Neural progenitor cell (in vitro differentiated cells): ENCODE measurements at regions not wholly inside any gene's neighbourhood (a gene's known extent, or its start where the extent isn't known, plus 50 kb on each side); places are given as distances from the start of the nearest gene placed in this dataset.
"Not testable (repeated sequence)": the region's sequence is repeated elsewhere in the genome, so short reads cannot be mapped to it uniquely, and the experiment has no call there.

ENCODE experiments used
- DNase-seq: peaks from one replicate; pipeline ENCODE4 v3.0.0-alpha.2; 2016; ENCODE audit warnings: low spot score
- H2AFZ ChIP-seq: fragments of 200-600 bp; sonication (generic); replicated peaks from 2 replicates; pipeline ENCODE4 v1.6.1; 2016; ENCODE audit warnings: antibody characterized with exemption
- H3F3A ChIP-seq: fragments of 200-600 bp; sonication (generic); 2 replicates; pipeline ENCODE4 v1.6.1; 2016; ENCODE audit warnings: antibody characterized with exemption, low read depth
- H3K27ac ChIP-seq: fragments of 200-600 bp; sonication (generic); 2 replicates; pipeline ENCODE4 v1.5.1; 2016; ENCODE audit warnings: mild to moderate bottlenecking
- H3K27me3 ChIP-seq: fragments of 200-600 bp; sonication (generic); 2 replicates; pipeline ENCODE4 v1.6.1; 2016; ENCODE audit warnings: mild to moderate bottlenecking, moderate library complexity
- H3K36me3 ChIP-seq: fragments of 200-600 bp; sonication (generic); 2 replicates; pipeline ENCODE4 v1.5.1; 2016
- H3K4me1 ChIP-seq: fragments of 200-600 bp; sonication (generic); 2 replicates; pipeline ENCODE4 v1.6.1; 2016; ENCODE audit warnings: mixed run types
- H3K4me2 ChIP-seq: fragments of 200-600 bp; sonication (generic); 2 replicates; pipeline ENCODE4 v1.6.1; 2016
- H3K4me3 ChIP-seq: fragments of 200-600 bp; sonication (generic); 2 replicates; pipeline ENCODE4 v1.5.1; 2016
- H3K79me2 ChIP-seq: fragments of 200-600 bp; sonication (generic); 2 replicates; pipeline ENCODE4 v1.6.1; 2016; ENCODE audit warnings: low read depth
- H3K9ac ChIP-seq: fragments of 200-600 bp; sonication (generic); 2 replicates; pipeline ENCODE4 v1.6.1; 2016
- H3K9me3 ChIP-seq: fragments of 200-600 bp; sonication (generic); 2 replicates; pipeline ENCODE4 v1.5.1; 2016; ENCODE audit warnings: low read depth
- H4K20me1 ChIP-seq: fragments of 200-600 bp; sonication (generic); 2 replicates; pipeline ENCODE4 v1.6.1; 2016; ENCODE audit warnings: low read depth
- H3K27ac Mint-ChIP-seq: 3 replicates; pipeline ENCODE4 v1.8.0; 2021; ENCODE audit warnings: mixed read lengths
- H3K27me3 Mint-ChIP-seq: 2 replicates; pipeline ENCODE4 v1.8.0; 2022; ENCODE audit warnings: low read depth, mild to moderate bottlenecking, inconsistent platforms, moderate library complexity, mixed read lengths; ENCODE audit not compliant: insufficient read depth
- H3K36me3 Mint-ChIP-seq: 3 replicates; pipeline ENCODE4 v1.8.0; 2021; ENCODE audit warnings: mixed read lengths
- H3K4me1 Mint-ChIP-seq: 3 replicates; pipeline ENCODE4 v1.8.0; 2021; ENCODE audit warnings: mixed read lengths
- H3K4me3 Mint-ChIP-seq: 3 replicates; pipeline ENCODE4 v1.8.0; 2021; ENCODE audit warnings: mild to moderate bottlenecking, moderate library complexity, mixed read lengths
- H3K9me3 Mint-ChIP-seq: 3 replicates; pipeline ENCODE4 v1.8.0; 2020; ENCODE audit warnings: mixed read lengths
- CTCF ChIP-seq: fragments of 200-600 bp; sonication (generic); IDR thresholded peaks from 2 replicates; pipeline ENCODE4 v1.5.1; 2017; ENCODE audit warnings: antibody characterized with exemption, mild to moderate bottlenecking
- EZH2 ChIP-seq: fragments of 200-600 bp; sonication (generic); IDR thresholded peaks from 2 replicates; pipeline ENCODE4 v1.6.1; 2017; ENCODE audit warnings: antibody characterized with exemption, mild to moderate bottlenecking, moderate library complexity
- EZH2phosphoT487 ChIP-seq: fragments of 200-600 bp; sonication (generic); IDR thresholded peaks from 2 replicates; pipeline ENCODE4 v1.6.1; 2017; ENCODE audit warnings: antibody characterized with exemption

- H3K4me3 Mint-ChIP-seq, H2AFZ ChIP-seq, H3K9ac ChIP-seq, H3K4me1 ChIP-seq, H3K4me3 ChIP-seq, H3K27ac ChIP-seq, H4K20me1 ChIP-seq, H3K27ac Mint-ChIP-seq, H3K27me3 Mint-ChIP-seq, H3K36me3 Mint-ChIP-seq, H3F3A ChIP-seq, H3K9me3 ChIP-seq, H3K27me3 ChIP-seq, H3K9me3 Mint-ChIP-seq, H3K4me2 ChIP-seq, H3K79me2 ChIP-seq, H3K36me3 ChIP-seq, DNase-seq: not testable (repeated sequence)
- H3K4me1 Mint-ChIP-seq, result peaks cover 13% of the 10 kb centered on the region
These were observed 77.2 kb upstream of the CCZ1B start for GRCh38 chr7:6903289-6903688.

GRCh38 chr7:6903792-6904191 is 77.7 kb upstream of the CCZ1B start:
- not testable (repeated sequence) for H3K4me3 ChIP-seq, H3K79me2 ChIP-seq, H3K9ac ChIP-seq, H3K27me3 ChIP-seq, DNase-seq, H3K9me3 ChIP-seq, H4K20me1 ChIP-seq, H3K27me3 Mint-ChIP-seq, H3K36me3 ChIP-seq, H3F3A ChIP-seq, H3K36me3 Mint-ChIP-seq, H3K4me1 ChIP-seq, H3K27ac ChIP-seq, H3K4me2 ChIP-seq, H3K9me3 Mint-ChIP-seq, H2AFZ ChIP-seq
- Mint-ChIP-seq H3K27ac (peak overlapping the region; percentile 18), H3K4me3 (peak overlapping the region; percentile 15), H3K4me1 (peaks cover 13% of the 10 kb centered on the region)

GRCh38 chr7:6917258-6917657 is 91.2 kb upstream of the CCZ1B start:
- Histone ChIP-seq H3K27me3 (no peaks in the 10 kb centered on the region), H3K79me2 (no peaks in the 10 kb centered on the region), H2AFZ (no peak overlapping the region), H3K9ac (no peak overlapping the region), H3K9me3 (no peaks in the 10 kb centered on the region), H3F3A (no peaks in the 10 kb centered on the region), H3K36me3 (no peaks in the 10 kb centered on the region), H3K4me2 (no peak overlapping the region), H3K27ac (no peak overlapping the region), H3K4me1 (no peaks in the 10 kb centered on the region), H3K4me3 (no peak overlapping the region), H4K20me1 (no peaks in the 10 kb centered on the region)
- no peak overlapping the region for H3K4me3 Mint-ChIP-seq
- no peak overlapping the region for H3K27ac Mint-ChIP-seq
- peaks cover 2% of the 10 kb centered on the region for H3K27me3 Mint-ChIP-seq
- no peaks in the 10 kb centered on the region for H3K9me3 Mint-ChIP-seq
- no peaks in the 10 kb centered on the region for H3K36me3 Mint-ChIP-seq
- no peaks in the 10 kb centered on the region for H3K4me1 Mint-ChIP-seq
- DNase-seq, result no peak
- TF ChIP-seq EZH2 (no peak), EZH2phosphoT487 (no peak), CTCF (no peak)

- H3K36me3 ChIP-seq, H3K4me3 Mint-ChIP-seq, H3K4me3 ChIP-seq, H3K9me3 Mint-ChIP-seq, H3K27me3 Mint-ChIP-seq, H3K27ac ChIP-seq, H3K36me3 Mint-ChIP-seq, H3K27ac Mint-ChIP-seq, H3K4me2 ChIP-seq, H3K4me1 ChIP-seq, H3K4me1 Mint-ChIP-seq, H3K9ac ChIP-seq, H2AFZ ChIP-seq, H4K20me1 ChIP-seq, H3K79me2 ChIP-seq, H3F3A ChIP-seq, H3K9me3 ChIP-seq, H3K27me3 ChIP-seq, DNase-seq: not testable (repeated sequence)
These were observed 93.1 kb upstream of the CCZ1B start for GRCh38 chr7:6919169-6919568.

- H3K79me2 ChIP-seq, H3K4me3 Mint-ChIP-seq, H3K4me1 ChIP-seq, H3K9me3 ChIP-seq, H3K9me3 Mint-ChIP-seq, H3K4me3 ChIP-seq, H3K27me3 ChIP-seq, H3F3A ChIP-seq, H3K27ac Mint-ChIP-seq, DNase-seq, H2AFZ ChIP-seq, H3K27ac ChIP-seq, H4K20me1 ChIP-seq, H3K36me3 ChIP-seq, H3K4me2 ChIP-seq, H3K36me3 Mint-ChIP-seq, H3K27me3 Mint-ChIP-seq, H3K9ac ChIP-seq, H3K4me1 Mint-ChIP-seq: not testable (repeated sequence)
These were observed 98.4 kb upstream of the CCZ1B start for GRCh38 chr7:6924523-6924922.

- H3K4me1 Mint-ChIP-seq, H3K4me3 ChIP-seq, H4K20me1 ChIP-seq, H3F3A ChIP-seq, DNase-seq, H3K27ac Mint-ChIP-seq, H3K4me3 Mint-ChIP-seq, H3K27me3 ChIP-seq, H3K9me3 ChIP-seq, H3K4me1 ChIP-seq, H3K9me3 Mint-ChIP-seq, H3K79me2 ChIP-seq, H2AFZ ChIP-seq, H3K36me3 Mint-ChIP-seq, H3K27ac ChIP-seq, H3K27me3 Mint-ChIP-seq, H3K36me3 ChIP-seq, H3K4me2 ChIP-seq, H3K9ac ChIP-seq: not testable (repeated sequence)
These were observed 100.4 kb upstream of the CCZ1B start for GRCh38 chr7:6926193-6927174.

GRCh38 chr7:6927643-6928042 is 101.6 kb upstream of the CCZ1B start:
- not testable (repeated sequence) for H3F3A ChIP-seq, H3K4me3 Mint-ChIP-seq, H3K27me3 Mint-ChIP-seq, H3K27ac Mint-ChIP-seq, H3K27me3 ChIP-seq, H3K36me3 Mint-ChIP-seq, H3K27ac ChIP-seq, H3K36me3 ChIP-seq, DNase-seq, H4K20me1 ChIP-seq, H3K9me3 Mint-ChIP-seq, H3K4me1 Mint-ChIP-seq, H3K9me3 ChIP-seq, H3K4me1 ChIP-seq, H3K4me3 ChIP-seq, H3K4me2 ChIP-seq, H2AFZ ChIP-seq, H3K79me2 ChIP-seq, H3K9ac ChIP-seq
